ENCODE measurements at regions not wholly inside any gene's neighbourhood (a gene's known extent, or its start where the extent isn't known, plus 50 kb on each side); places are given as distances from the start of the nearest gene placed in this dataset.

- no peak for DNase-seq
Observed at GRCh38 chr16:86041807-86042206, 142.8 kb downstream of the IRF8 start.

GRCh38 chr16:86042393-86042792, 143.4 kb downstream of the IRF8 start:
- DNase-seq, result no peak

GRCh38 chr16:86042996-86043725, 144.2 kb downstream of the IRF8 start:
- DNase-seq, result no peak

GRCh38 chr16:86044241-86044671, 145.3 kb downstream of the IRF8 start:
- DNase-seq, result peak; percentile 60 to 70

GRCh38 chr16:86044881-86045590, 146.1 kb downstream of the IRF8 start:
- DNase-seq, result peak; percentile 31 to 36

GRCh38 chr16:86045591-86045971, 146.6 kb downstream of the IRF8 start:
- DNase-seq, result no peak

GRCh38 chr16:86046026-86046425, 147.1 kb downstream of the IRF8 start:
- no peak for DNase-seq

GRCh38 chr16:86046667-86047270, 147.8 kb downstream of the IRF8 start:
- DNase-seq, result no peak

- no peak for DNase-seq
Observed at GRCh38 chr16:86048221-86048620, 149.3 kb downstream of the IRF8 start.

GRCh38 chr16:86048882-86049585, 150.1 kb downstream of the IRF8 start:
- peak in 1 of 2 donors; percentile 8 for DNase-seq

- DNase-seq, result no peak
Observed at GRCh38 chr16:86049641-86050040, 150.7 kb downstream of the IRF8 start.

- DNase-seq, result no peak
Observed at GRCh38 chr16:86050111-86050510, 151.1 kb downstream of the IRF8 start.

- no peak for DNase-seq
Observed at GRCh38 chr16:86050591-86051367, 151.8 kb downstream of the IRF8 start.

- DNase-seq, result no peak
Observed at GRCh38 chr16:86051368-86052114, 152.6 kb downstream of the IRF8 start.

- no peak for DNase-seq
Observed at GRCh38 chr16:86052115-86052670, 153.2 kb downstream of the IRF8 start.

GRCh38 chr16:86052926-86053325, 154.0 kb downstream of the IRF8 start:
- no peak for DNase-seq

GRCh38 chr16:86059253-86060171, 160.6 kb downstream of the IRF8 start:
- DNase-seq, result no peak

GRCh38 chr16:86060381-86061317, 161.7 kb downstream of the IRF8 start:
- DNase-seq, result no peak

GRCh38 chr16:86061318-86061695, 162.3 kb downstream of the IRF8 start:
- no peak for DNase-seq

All from stimulated activated CD4-positive, alpha-beta T cell treated with anti-CD3 and anti-CD28 coated beads, Interleukin-2, amount 100 ng/mL, for 24 hours (primary cell).